IPS-18a (cell line): ENCODE measurements at regions not wholly inside any gene's neighbourhood (a gene's known extent, or its start where the extent isn't known, plus 50 kb on each side); places are given as distances from the start of the nearest gene placed in this dataset.

Experiments
- H3K27ac ChIP-seq: one replicate; pipeline ENCODE4 v1.5.1; 2013; ENCODE audit warnings: low read length
- H3K27me3 ChIP-seq: one replicate; pipeline ENCODE4 v1.6.1; 2013; ENCODE audit warnings: mild to moderate bottlenecking, low read length; ENCODE audit not compliant: control insufficient read depth, insufficient read depth
- H3K36me3 ChIP-seq: one replicate; pipeline ENCODE4 v1.6.1; 2013; ENCODE audit warnings: low read depth, low read length; ENCODE audit not compliant: control insufficient read depth
- H3K4me1 ChIP-seq: one replicate; pipeline ENCODE4 v1.6.1; 2013; ENCODE audit warnings: low read depth, low read length; ENCODE audit not compliant: control insufficient read depth
- H3K4me3 ChIP-seq: one replicate; pipeline ENCODE4 v1.5.1; 2013; ENCODE audit warnings: low read length
- H3K9ac ChIP-seq: one replicate; pipeline ENCODE4 v1.6.1; 2013; ENCODE audit warnings: mild to moderate bottlenecking, low read length, moderate library complexity
- H3K9me3 ChIP-seq: one replicate; pipeline ENCODE4 v1.6.1; 2013; ENCODE audit warnings: low read depth, low read length; ENCODE audit not compliant: control insufficient read depth

DNA sequence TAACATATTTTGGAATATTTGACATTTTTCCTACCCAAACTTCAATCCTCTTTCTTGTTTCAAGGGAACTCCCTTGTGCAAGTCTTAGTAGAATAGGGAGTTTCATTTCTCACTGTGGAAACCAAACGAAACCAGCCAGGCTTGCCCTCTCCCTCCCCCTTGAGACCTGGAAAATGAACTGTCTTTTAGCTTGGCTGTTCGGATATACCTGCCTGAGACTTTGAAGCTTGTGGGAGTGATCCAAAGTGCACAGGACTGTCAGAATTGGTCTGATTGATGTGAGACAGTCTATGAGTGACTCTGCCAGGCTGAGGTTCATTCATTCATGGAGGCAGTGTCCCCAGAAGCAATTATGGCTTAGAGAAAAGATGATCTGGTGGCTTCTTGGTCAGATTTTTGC is 388.1 kb downstream of the EPM2A start:
- Histone ChIP-seq H3K27me3 (no peaks in the 10 kb centered on the region), H3K4me3 (no peak overlapping the region), H3K9me3 (no peaks in the 10 kb centered on the region), H3K36me3 (no peaks in the 10 kb centered on the region), H3K4me1 (peaks cover 5% of the 10 kb centered on the region), H3K9ac (no peak overlapping the region), H3K27ac (no peak overlapping the region)

DNA sequence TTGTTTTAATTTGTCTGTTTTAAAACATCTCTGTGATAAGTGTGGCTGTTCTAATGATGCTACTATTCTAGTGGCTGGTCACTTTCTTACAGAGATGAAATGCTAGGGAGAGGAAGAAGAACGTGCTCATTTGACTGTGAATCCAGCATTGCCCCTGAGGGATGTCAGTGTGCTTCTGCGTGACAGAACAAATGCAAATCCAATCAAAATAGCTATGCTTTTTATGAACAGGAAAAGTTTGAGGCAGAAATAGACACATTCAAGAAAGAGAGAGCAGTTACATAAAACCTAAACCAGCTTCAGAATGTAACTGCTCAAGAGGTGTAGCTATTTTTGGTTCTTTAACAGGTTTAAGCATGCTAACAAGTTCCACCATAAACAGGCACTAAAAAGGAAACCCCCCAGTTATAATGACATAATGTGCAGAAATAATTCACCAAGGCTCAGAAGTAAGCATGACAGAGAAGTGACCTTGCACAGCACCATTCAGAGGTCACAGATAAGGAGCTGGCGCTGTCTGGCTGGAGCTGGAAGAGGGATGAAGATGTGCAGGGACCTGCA is 385.3 kb downstream of the EPM2A start:
- Histone ChIP-seq H3K9ac (no peak overlapping the region), H3K36me3 (no peaks in the 10 kb centered on the region), H3K4me3 (no peak overlapping the region), H3K4me1 (peaks cover 5% of the 10 kb centered on the region), H3K9me3 (no peaks in the 10 kb centered on the region), H3K27me3 (no peaks in the 10 kb centered on the region), H3K27ac (no peak overlapping the region)

DNA sequence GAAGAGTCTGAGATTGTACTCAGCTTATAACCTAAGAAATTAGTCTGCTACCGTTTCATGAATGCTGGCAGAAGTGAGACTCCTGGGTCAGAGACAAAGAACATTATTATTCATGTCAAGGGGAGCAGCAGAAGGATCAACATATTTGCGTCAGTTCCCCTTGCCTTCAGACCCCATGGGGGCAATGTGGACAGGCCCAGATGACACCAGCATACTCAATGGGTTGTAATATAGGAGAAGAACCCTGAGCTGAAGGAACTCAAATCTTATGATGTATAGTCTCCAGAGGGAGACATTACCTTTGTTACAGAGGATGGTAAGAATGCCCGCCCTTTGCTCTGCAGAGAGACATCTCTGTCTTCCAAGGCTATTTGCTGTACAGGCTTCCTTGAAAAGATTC is 384.4 kb downstream of the EPM2A start:
- no peak overlapping the region for H3K27ac ChIP-seq
- H3K36me3 ChIP-seq, result no peaks in the 10 kb centered on the region
- H3K4me3 ChIP-seq, result no peak overlapping the region
- H3K9me3 ChIP-seq, result no peaks in the 10 kb centered on the region
- H3K27me3 ChIP-seq, result no peaks in the 10 kb centered on the region
- H3K4me1 ChIP-seq, result peaks cover 5% of the 10 kb centered on the region
- H3K9ac ChIP-seq, result no peak overlapping the region

- no peak overlapping the region for H3K9ac ChIP-seq
- H3K9me3 ChIP-seq, result no peaks in the 10 kb centered on the region
- peaks cover 5% of the 10 kb centered on the region for H3K4me1 ChIP-seq
- H3K27me3 ChIP-seq, result no peaks in the 10 kb centered on the region
- no peak overlapping the region for H3K4me3 ChIP-seq
- H3K36me3 ChIP-seq, result no peaks in the 10 kb centered on the region
- H3K27ac ChIP-seq, result no peak overlapping the region
Measured at GRCh38 chr6:145352382-145353080, 382.8 kb downstream of the EPM2A start.

DNA sequence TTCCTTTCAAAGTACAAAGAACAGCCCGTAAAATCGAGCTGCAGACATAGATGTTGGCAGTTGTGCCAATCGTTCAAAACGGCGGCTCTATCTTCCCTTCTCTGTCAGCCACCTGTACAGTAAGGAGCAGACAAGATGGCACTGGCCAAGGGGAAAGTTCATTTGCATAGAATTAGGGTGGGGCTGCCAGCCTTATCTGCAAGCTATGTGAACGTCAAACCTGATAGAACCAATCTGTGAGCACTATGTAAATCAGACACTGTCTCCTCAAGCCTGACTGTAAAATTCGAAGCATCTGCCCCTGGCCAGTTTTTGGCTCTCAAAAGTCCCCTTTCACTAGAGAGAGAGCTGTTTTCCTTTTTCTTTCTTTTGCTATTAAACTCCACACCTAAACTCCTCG is 374.5 kb downstream of the EPM2A start:
- no peak overlapping the region for H3K4me3 ChIP-seq
- H3K36me3 ChIP-seq, result no peaks in the 10 kb centered on the region
- H3K27me3 ChIP-seq, result no peaks in the 10 kb centered on the region
- H3K9me3 ChIP-seq, result no peaks in the 10 kb centered on the region
- no peaks in the 10 kb centered on the region for H3K4me1 ChIP-seq
- no peak overlapping the region for H3K27ac ChIP-seq
- H3K9ac ChIP-seq, result no peak overlapping the region

- Histone ChIP-seq H3K36me3 (no peaks in the 10 kb centered on the region), H3K27me3 (no peaks in the 10 kb centered on the region), H3K9me3 (no peaks in the 10 kb centered on the region), H3K4me3 (no peak overlapping the region), H3K27ac (no peak overlapping the region), H3K4me1 (no peaks in the 10 kb centered on the region), H3K9ac (no peak overlapping the region)
Measured at GRCh38 chr6:145367149-145367548, 368.2 kb downstream of the EPM2A start.

GRCh38 chr6:145368075-145368474 is 367.2 kb downstream of the EPM2A start:
- Histone ChIP-seq H3K4me1 (no peaks in the 10 kb centered on the region), H3K4me3 (no peak overlapping the region), H3K9me3 (no peaks in the 10 kb centered on the region), H3K9ac (no peak overlapping the region), H3K36me3 (no peaks in the 10 kb centered on the region), H3K27ac (no peak overlapping the region), H3K27me3 (no peaks in the 10 kb centered on the region)

GRCh38 chr6:145370559-145370958 is 364.8 kb downstream of the EPM2A start:
- H3K9ac ChIP-seq, result no peak overlapping the region
- H3K36me3 ChIP-seq, result no peaks in the 10 kb centered on the region
- no peaks in the 10 kb centered on the region for H3K4me1 ChIP-seq
- no peak overlapping the region for H3K4me3 ChIP-seq
- H3K27ac ChIP-seq, result no peak overlapping the region
- no peaks in the 10 kb centered on the region for H3K9me3 ChIP-seq
- no peaks in the 10 kb centered on the region for H3K27me3 ChIP-seq

DNA sequence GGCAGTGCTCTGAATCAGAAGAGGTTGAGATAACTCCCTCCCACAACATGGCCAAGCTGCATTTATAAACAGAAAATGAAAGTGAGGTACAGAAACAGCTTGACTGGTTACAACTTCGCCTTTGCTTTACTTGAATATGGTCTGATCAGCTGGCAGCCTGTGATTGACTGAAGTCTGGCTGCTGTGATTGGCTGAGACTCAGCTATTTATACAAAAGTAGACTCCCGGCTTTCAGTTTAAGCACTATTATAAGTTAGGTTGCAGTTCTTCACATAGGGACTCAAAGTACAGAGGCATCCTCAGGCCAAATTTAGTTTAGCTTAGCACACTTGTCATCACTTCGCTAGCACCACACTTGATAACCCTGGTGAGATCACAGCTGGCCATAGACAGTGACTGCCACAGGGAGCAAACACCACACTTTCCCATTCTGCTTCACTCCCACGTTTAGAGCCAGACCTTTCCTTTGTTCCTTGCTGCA is 362.6 kb downstream of the EPM2A start:
- H3K4me1 ChIP-seq, result no peaks in the 10 kb centered on the region
- no peak overlapping the region for H3K27ac ChIP-seq
- peaks cover 4% of the 10 kb centered on the region for H3K9me3 ChIP-seq
- no peak overlapping the region for H3K4me3 ChIP-seq
- no peaks in the 10 kb centered on the region for H3K36me3 ChIP-seq
- H3K27me3 ChIP-seq, result no peaks in the 10 kb centered on the region
- H3K9ac ChIP-seq, result no peak overlapping the region

- no peak overlapping the region for H3K9ac ChIP-seq
- H3K27ac ChIP-seq, result no peak overlapping the region
- H3K36me3 ChIP-seq, result no peaks in the 10 kb centered on the region
- H3K9me3 ChIP-seq, result peaks cover 7% of the 10 kb centered on the region
- no peak overlapping the region for H3K4me3 ChIP-seq
- no peaks in the 10 kb centered on the region for H3K4me1 ChIP-seq
- no peaks in the 10 kb centered on the region for H3K27me3 ChIP-seq
Measured at GRCh38 chr6:145373826-145374225, 361.5 kb downstream of the EPM2A start.

GRCh38 chr6:145374570-145374969 is 360.8 kb downstream of the EPM2A start:
- H3K27me3 ChIP-seq, result no peaks in the 10 kb centered on the region
- H3K4me1 ChIP-seq, result no peaks in the 10 kb centered on the region
- no peak overlapping the region for H3K27ac ChIP-seq
- H3K36me3 ChIP-seq, result no peaks in the 10 kb centered on the region
- H3K9me3 ChIP-seq, result peaks cover 7% of the 10 kb centered on the region
- H3K4me3 ChIP-seq, result no peak overlapping the region
- H3K9ac ChIP-seq, result no peak overlapping the region

- peaks cover 7% of the 10 kb centered on the region for H3K9me3 ChIP-seq
- H3K36me3 ChIP-seq, result no peaks in the 10 kb centered on the region
- H3K4me3 ChIP-seq, result no peak overlapping the region
- no peaks in the 10 kb centered on the region for H3K27me3 ChIP-seq
- no peaks in the 10 kb centered on the region for H3K4me1 ChIP-seq
- no peak overlapping the region for H3K9ac ChIP-seq
- no peak overlapping the region for H3K27ac ChIP-seq
Measured at GRCh38 chr6:145375502-145375901, 359.8 kb downstream of the EPM2A start.
